ENCODE measurements at regions not wholly inside any gene's neighbourhood (a gene's known extent, or its start where the extent isn't known, plus 50 kb on each side); places are given as distances from the start of the nearest gene placed in this dataset.

DNA sequence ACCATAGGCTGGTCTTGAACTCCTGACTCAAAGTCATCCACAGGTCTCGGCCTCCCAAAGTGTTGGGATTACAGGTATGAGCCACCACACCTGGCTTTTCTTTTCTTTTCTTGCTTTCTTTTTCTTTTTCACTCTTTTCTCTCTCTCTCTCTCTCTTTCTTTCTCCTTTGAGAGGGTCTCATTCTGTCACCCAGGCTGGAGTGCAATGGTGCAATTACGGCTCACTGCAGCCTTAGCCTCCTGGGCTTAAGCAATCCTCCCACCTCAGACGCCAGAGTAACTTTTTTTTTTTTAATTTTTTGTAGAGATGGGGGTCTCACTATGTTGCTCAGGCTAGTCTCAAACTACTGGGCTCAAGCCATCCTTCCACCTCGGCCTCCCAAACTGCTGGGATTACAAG lies 133.1 kb upstream of the UBE2E1 start:
- Histone ChIP-seq H3K4me3 (replicated peaks in 1 of 3; ENCODE audit: insufficient read depth in 1 of 3, low read depth in 1 of 3, low read length in 3 of 3) (no peak overlapping the region), H3K79me2 (ENCODE audit: control insufficient read depth, insufficient read depth, low read length) (no peaks in the 10 kb centered on the region), H3K4me2 (ENCODE audit: insufficient read depth, low read length) (no peak overlapping the region), H3K36me3 (ENCODE audit: control insufficient read depth in 2 of 2, extremely low read depth in 1 of 2, insufficient read depth in 2 of 2, low read length in 2 of 2) (no peaks in the 10 kb centered on the region), H4K20me1 (replicated peaks; ENCODE audit: control insufficient read depth, extremely low read depth, insufficient read depth, low read length) (no peaks in the 10 kb centered on the region), H3K27ac (ENCODE audit: insufficient read depth, low read depth, low read length) (no peak overlapping the region), H2AFZ (ENCODE audit: low read depth, low read length) (no peak overlapping the region), H3K9me1 (replicated peaks; ENCODE audit: control insufficient read depth, extremely low read depth, insufficient read depth, low read length) (no peaks in the 10 kb centered on the region), H3K4me1 (ENCODE audit: control insufficient read depth, extremely low read depth, insufficient read depth, low read length) (peaks cover 19% of the 10 kb centered on the region), H3K9me3 (replicated peaks; ENCODE audit: control insufficient read depth, insufficient read depth, low read length) (no peaks in the 10 kb centered on the region), H3K9ac (replicated peaks; ENCODE audit: extremely low read depth, insufficient read depth, low read length) (no peak overlapping the region), H3K27me3 (ENCODE audit: control insufficient read depth in 2 of 2, insufficient read depth in 2 of 2, low read length in 2 of 2) (no peaks in the 10 kb centered on the region)
- POLR2A ChIA-PET: no interaction called here
- no TSS peak for BruUV-seq (replicated peaks)
- intact Hi-C loops (cut with micrococcal nuclease): no loop called here
- DNase-seq (ENCODE audit: low read depth, low spot score): no peak
- TF ChIP-seq POLR2AphosphoS5 (IDR thresholded peaks at IDR 0.05; ENCODE audit: insufficient read depth, low read depth, low read length) (no peak), FOS (IDR thresholded peaks at IDR 0.05; ENCODE audit: borderline replicate concordance, insufficient read depth, low read length) (no peak), GATA2 (IDR thresholded peaks at IDR 0.05; ENCODE audit: insufficient read depth, insufficient read length, low read depth, low read length) (no peak), POLR2A (IDR thresholded peaks at IDR 0.05; ENCODE audit: low read depth, low read length) (no peak), MYC (IDR thresholded peaks at IDR 0.05; ENCODE audit: low read depth, low read length) (no peak)
- TF ChIP-seq, protein P1, sequence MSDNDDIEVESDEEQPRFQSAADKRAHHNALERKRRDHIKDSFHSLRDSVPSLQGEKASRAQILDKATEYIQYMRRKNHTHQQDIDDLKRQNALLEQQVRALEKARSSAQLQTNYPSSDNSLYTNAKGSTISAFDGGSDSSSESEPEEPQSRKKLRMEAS (IDR thresholded peaks at IDR 0.05; ENCODE audit: insufficient read depth, insufficient read length): no peak
- dilution Hi-C loops (cut with MboI; ENCODE audit: extremely low pct_ligation_motif_present, low sequenced_read_pairs): no loop called here
- no peak for FAIRE-seq
- CTCF ChIA-PET: interaction anchor here (1.4 kb wide), 1 partner anchor 10 kb away, joined by 3 read pairs; no protein-coding TSS in a partner anchor

DNA sequence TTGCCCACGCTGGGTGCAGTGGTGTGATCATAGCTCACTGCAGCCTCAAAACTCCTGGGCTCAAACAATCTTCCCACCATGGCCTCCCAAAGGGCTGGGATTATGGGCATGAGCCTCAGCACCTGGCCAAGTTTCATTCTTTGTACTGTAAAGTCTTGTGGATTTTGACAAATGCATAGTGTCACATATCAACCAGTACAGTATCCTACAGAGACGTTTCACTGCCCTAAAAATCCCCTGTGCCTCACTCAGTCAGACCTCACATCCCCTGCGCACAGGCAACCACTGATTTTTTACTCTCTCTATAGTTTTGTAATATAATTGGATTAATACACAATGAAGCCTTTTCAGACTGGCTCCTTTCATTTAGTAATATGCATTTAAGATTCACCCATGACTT lies 130.7 kb upstream of the UBE2E1 start:
- no peaks in the 10 kb centered on the region for H3K36me3 ChIP-seq (ENCODE audit: control insufficient read depth in 2 of 2, extremely low read depth in 1 of 2, insufficient read depth in 2 of 2, low read length in 2 of 2)
- H3K79me2 ChIP-seq (ENCODE audit: control insufficient read depth, insufficient read depth, low read length): no peaks in the 10 kb centered on the region
- ChIA-PET CTCF (interaction anchor here (1.2 to 2.0 kb wide), 2 partner anchors 10 to 86 kb away, joined by 3 to 4 read pairs; no protein-coding TSS in a partner anchor), POLR2A (no interaction called here)
- no TSS peak for BruUV-seq (replicated peaks)
- dilution Hi-C loops (cut with MboI; ENCODE audit: extremely low pct_ligation_motif_present, low sequenced_read_pairs) (no loop called here), intact Hi-C loops (cut with micrococcal nuclease) (no loop called here)
- H3K4me1 ChIP-seq (ENCODE audit: control insufficient read depth, extremely low read depth, insufficient read depth, low read length): peaks cover 7% of the 10 kb centered on the region
- H4K20me1 ChIP-seq (replicated peaks; ENCODE audit: control insufficient read depth, extremely low read depth, insufficient read depth, low read length): no peaks in the 10 kb centered on the region
- H3K9me1 ChIP-seq (replicated peaks; ENCODE audit: control insufficient read depth, extremely low read depth, insufficient read depth, low read length): no peaks in the 10 kb centered on the region
- no peak for DNase-seq (ENCODE audit: low read depth, low spot score)
- H3K9me3 ChIP-seq (replicated peaks; ENCODE audit: control insufficient read depth, insufficient read depth, low read length): no peaks in the 10 kb centered on the region
- H3K27me3 ChIP-seq (ENCODE audit: control insufficient read depth in 2 of 2, insufficient read depth in 2 of 2, low read length in 2 of 2): no peaks in the 10 kb centered on the region
- H2AFZ ChIP-seq (ENCODE audit: low read depth, low read length): no peak overlapping the region
- no peak for FAIRE-seq
- no peak for TF ChIP-seq FOS (IDR thresholded peaks at IDR 0.05; ENCODE audit: borderline replicate concordance, insufficient read depth, low read length)
- no peak for TF ChIP-seq POLR2AphosphoS5 (IDR thresholded peaks at IDR 0.05; ENCODE audit: insufficient read depth, low read depth, low read length)
- TF ChIP-seq, protein P2, sequence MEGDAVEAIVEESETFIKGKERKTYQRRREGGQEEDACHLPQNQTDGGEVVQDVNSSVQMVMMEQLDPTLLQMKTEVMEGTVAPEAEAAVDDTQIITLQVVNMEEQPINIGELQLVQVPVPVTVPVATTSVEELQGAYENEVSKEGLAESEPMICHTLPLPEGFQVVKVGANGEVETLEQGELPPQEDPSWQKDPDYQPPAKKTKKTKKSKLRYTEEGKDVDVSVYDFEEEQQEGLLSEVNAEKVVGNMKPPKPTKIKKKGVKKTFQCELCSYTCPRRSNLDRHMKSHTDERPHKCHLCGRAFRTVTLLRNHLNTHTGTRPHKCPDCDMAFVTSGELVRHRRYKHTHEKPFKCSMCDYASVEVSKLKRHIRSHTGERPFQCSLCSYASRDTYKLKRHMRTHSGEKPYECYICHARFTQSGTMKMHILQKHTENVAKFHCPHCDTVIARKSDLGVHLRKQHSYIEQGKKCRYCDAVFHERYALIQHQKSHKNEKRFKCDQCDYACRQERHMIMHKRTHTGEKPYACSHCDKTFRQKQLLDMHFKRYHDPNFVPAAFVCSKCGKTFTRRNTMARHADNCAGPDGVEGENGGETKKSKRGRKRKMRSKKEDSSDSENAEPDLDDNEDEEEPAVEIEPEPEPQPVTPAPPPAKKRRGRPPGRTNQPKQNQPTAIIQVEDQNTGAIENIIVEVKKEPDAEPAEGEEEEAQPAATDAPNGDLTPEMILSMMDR (IDR thresholded peaks at IDR 0.05; ENCODE audit: extremely low read depth in 1 of 2, insufficient read depth in 1 of 2, low read depth in 1 of 2, low read length in 2 of 2): no peak
- no peak for TF ChIP-seq MYC (IDR thresholded peaks at IDR 0.05; ENCODE audit: low read depth, low read length)
- TF ChIP-seq POLR2A (IDR thresholded peaks at IDR 0.05; ENCODE audit: low read depth, low read length): no peak
- no peak for TF ChIP-seq EZH2 (IDR thresholded peaks at IDR 0.05; ENCODE audit: borderline replicate concordance, low read depth, low read length, severe bottlenecking)
- no peak for TF ChIP-seq JUN (IDR thresholded peaks at IDR 0.05; ENCODE audit: borderline replicate concordance, insufficient read depth, insufficient read length, low read depth)
- TF ChIP-seq, protein P1 (IDR thresholded peaks at IDR 0.05; ENCODE audit: insufficient read depth, insufficient read length): no peak
- no peak for TF ChIP-seq GATA2 (IDR thresholded peaks at IDR 0.05; ENCODE audit: insufficient read depth, insufficient read length, low read depth, low read length)
- no peak overlapping the region for H3K27ac ChIP-seq (ENCODE audit: insufficient read depth, low read depth, low read length)
- no peak overlapping the region for H3K9ac ChIP-seq (replicated peaks; ENCODE audit: extremely low read depth, insufficient read depth, low read length)
- H3K4me3 ChIP-seq (replicated peaks in 1 of 3; ENCODE audit: insufficient read depth in 1 of 3, low read depth in 1 of 3, low read length in 3 of 3): no peak overlapping the region
- no peak overlapping the region for H3K4me2 ChIP-seq (ENCODE audit: insufficient read depth, low read length)

Measured in endothelial cell of umbilical vein (primary cell).